WTC11 (cell line): ENCODE measurements at regions not wholly inside any gene's neighbourhood (a gene's known extent, or its start where the extent isn't known, plus 50 kb on each side); places are given as distances from the start of the nearest gene placed in this dataset.

Experiments used
- CREB1 ChIP-seq: sonication (generic); formaldehyde crosslinking; IDR thresholded peaks from 2 replicates; pipeline ENCODE4 v1.8.0; 2023; ENCODE audit warnings: mild to moderate bottlenecking, missing genetic modification reagents
- TF ChIP-seq, protein P1 (sequence below): fragments of 200-600 bp; IDR thresholded peaks from 2 replicates; pipeline ENCODE4 v1.8.0; 2022; ENCODE audit warnings: antibody characterized with exemption

DNA sequence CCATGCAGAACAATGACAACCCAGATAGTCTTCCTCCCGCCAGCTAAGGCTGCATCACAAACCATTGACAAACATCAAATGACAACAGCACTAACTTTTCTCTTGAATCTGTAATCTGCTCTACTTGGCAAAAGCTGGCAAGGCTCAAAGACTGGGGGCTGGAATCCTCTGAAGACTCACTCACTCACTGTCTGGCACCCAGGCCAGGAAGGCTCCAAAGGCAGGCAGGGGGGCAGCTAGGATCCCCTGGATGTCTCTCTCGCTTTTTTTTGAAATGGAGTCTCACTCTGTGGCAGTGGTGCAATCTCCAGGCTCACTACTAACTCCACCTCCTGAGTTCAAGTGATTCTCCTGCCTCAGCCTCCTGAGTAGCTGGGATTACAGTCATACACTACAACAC, 159.7 kb upstream of the GPR26 start:
- TF ChIP-seq CREB1 (CRISPR knock-in tag) = no peak
- TF ChIP-seq, protein P1, sequence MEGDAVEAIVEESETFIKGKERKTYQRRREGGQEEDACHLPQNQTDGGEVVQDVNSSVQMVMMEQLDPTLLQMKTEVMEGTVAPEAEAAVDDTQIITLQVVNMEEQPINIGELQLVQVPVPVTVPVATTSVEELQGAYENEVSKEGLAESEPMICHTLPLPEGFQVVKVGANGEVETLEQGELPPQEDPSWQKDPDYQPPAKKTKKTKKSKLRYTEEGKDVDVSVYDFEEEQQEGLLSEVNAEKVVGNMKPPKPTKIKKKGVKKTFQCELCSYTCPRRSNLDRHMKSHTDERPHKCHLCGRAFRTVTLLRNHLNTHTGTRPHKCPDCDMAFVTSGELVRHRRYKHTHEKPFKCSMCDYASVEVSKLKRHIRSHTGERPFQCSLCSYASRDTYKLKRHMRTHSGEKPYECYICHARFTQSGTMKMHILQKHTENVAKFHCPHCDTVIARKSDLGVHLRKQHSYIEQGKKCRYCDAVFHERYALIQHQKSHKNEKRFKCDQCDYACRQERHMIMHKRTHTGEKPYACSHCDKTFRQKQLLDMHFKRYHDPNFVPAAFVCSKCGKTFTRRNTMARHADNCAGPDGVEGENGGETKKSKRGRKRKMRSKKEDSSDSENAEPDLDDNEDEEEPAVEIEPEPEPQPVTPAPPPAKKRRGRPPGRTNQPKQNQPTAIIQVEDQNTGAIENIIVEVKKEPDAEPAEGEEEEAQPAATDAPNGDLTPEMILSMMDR = no peak
